ENCODE measurements at regions not wholly inside any gene's neighbourhood (a gene's known extent, or its start where the extent isn't known, plus 50 kb on each side); places are given as distances from the start of the nearest gene placed in this dataset.

- TF ChIP-seq ZC3H10 (CRISPR knock-in tag; IDR thresholded peaks at IDR 0.05): no peak
- no peak for TF ChIP-seq SNAI2 (CRISPR knock-in tag; IDR thresholded peaks at IDR 0.05)
- no peak for TF ChIP-seq OSR1 (CRISPR knock-in tag; IDR thresholded peaks at IDR 0.05)
- TF ChIP-seq PATZ1 (CRISPR knock-in tag; IDR thresholded peaks at IDR 0.05; ENCODE audit: borderline replicate concordance): no peak
- no peak for TF ChIP-seq ZFP30 (CRISPR knock-in tag; IDR thresholded peaks at IDR 0.05)
- no peak for TF ChIP-seq POU6F1 (CRISPR knock-in tag; IDR thresholded peaks at IDR 0.05; ENCODE audit: borderline replicate concordance, low read depth)
- no peak for TF ChIP-seq BACH2 (CRISPR knock-in tag; IDR thresholded peaks at IDR 0.05; ENCODE audit: borderline replicate concordance)
- TF ChIP-seq CSRNP3 (CRISPR knock-in tag; IDR thresholded peaks at IDR 0.05): no peak
- no peak for TF ChIP-seq TSHZ2 (CRISPR knock-in tag; IDR thresholded peaks at IDR 0.05)
- no peak for TF ChIP-seq RARB (CRISPR knock-in tag; IDR thresholded peaks at IDR 0.05)
Observed at GRCh38 chr3:5710718-5711117, 523.2 kb downstream of the EDEM1 start.
